A549 (cell line): ENCODE measurements at regions not wholly inside any gene's neighbourhood (a gene's known extent, or its start where the extent isn't known, plus 50 kb on each side); places are given as distances from the start of the nearest gene placed in this dataset.

Experiments used
- ATAC-seq, 2 experiments: fragments of 200-7000 bp in 1 of 2; fragments of >200 bp in 1 of 2; cut with Nextera tagmentation in 1 of 2; cut with Tn5 transposase in 1 of 2; 3 replicates each; pipeline versions ENCODE4 v1.8.0 to v1.9.1; 2018 to 2020; ENCODE audit warnings: mild to moderate bottlenecking in 1 of 2, moderate library complexity in 1 of 2
- CTCF ChIA-PET: fragments of 300-600 bp; sonication (Branson Sonifier 250); formaldehyde crosslinking; extraction: SDS; loops from one replicate; lab custom pipeline; 2021; ENCODE audit warnings: antibody characterized with exemption, inconsistent platforms; lab: Yijun Ruan, JAX
- POLR2A ChIA-PET: fragments of 350-600 bp; formaldehyde crosslinking; extraction: SDS; loops from one replicate; lab custom pipeline; 2021; ENCODE audit warnings: antibody characterized with exemption, inconsistent platforms; lab: Yijun Ruan, JAX
- DNase-seq, 2 experiments: peaks; one replicate each; pipeline versions ENCODE4 v3.0.0 to v3.0.0-alpha.2; 2011 to 2016; ENCODE audit warnings: low read depth in 1 of 2, low spot score in 1 of 2
- FAIRE-seq: peaks from 2 replicates; lab custom pipeline; 2011; peaks lifted over from hg19 to GRCh38; lab: Jason Lieb, UNC
- H3K27ac ChIP-seq, 2 experiments: fragments of >200 bp; sonication (Bioruptor Twin); formaldehyde crosslinking; 3 replicates each; pipeline ENCODE4 v1.5.1; 2016 to 2017
- H3K4me1 ChIP-seq: fragments of >200 bp; sonication (Bioruptor Twin); formaldehyde crosslinking; 3 replicates; pipeline ENCODE4 v1.6.1; 2016
- H3K4me2 ChIP-seq: fragments of >200 bp; sonication (Bioruptor Twin); formaldehyde crosslinking; 3 replicates; pipeline ENCODE4 v1.6.1; 2016
- H3K4me3 ChIP-seq: fragments of >200 bp; sonication (Bioruptor Twin); formaldehyde crosslinking; 3 replicates; pipeline ENCODE4 v1.5.1; 2016
- H3K9me3 ChIP-seq: fragments of >200 bp; sonication (Bioruptor Twin); formaldehyde crosslinking; 3 replicates; pipeline ENCODE4 v1.6.1; 2016
- CBX8 ChIP-seq: fragments of 200-600 bp; sonication (generic); IDR thresholded peaks from 2 replicates; pipeline ENCODE4 v1.6.1; 2016
- EHF ChIP-seq: fragments of 250-450 bp; sonication (Bioruptor Pico); IDR thresholded peaks from 2 replicates; pipeline ENCODE4 v1.5.0; 2020; ENCODE audit warnings: mild to moderate bottlenecking
- EHMT2 ChIP-seq: fragments of 200-600 bp; sonication (generic); IDR thresholded peaks from 2 replicates; pipeline ENCODE4 v1.6.1; 2016; ENCODE audit warnings: antibody characterized with exemption, low read depth, mild to moderate bottlenecking, moderate library complexity
- EP300 ChIP-seq, 2 experiments: fragments of >200 bp; sonication (Bioruptor Twin); formaldehyde crosslinking; IDR thresholded peaks; 2 replicates in 1 of 2; 3 replicates in 1 of 2; pipeline ENCODE4 v1.6.1; 2016 to 2017
- ESRRA ChIP-seq: fragments of 150-350 bp; IDR thresholded peaks from 2 replicates; pipeline ENCODE4 v1.6.1; 2014; ENCODE audit warnings: mild to moderate bottlenecking, low read length, borderline replicate concordance
- FOSB ChIP-seq: fragments of 250-450 bp; sonication (Bioruptor Pico); IDR thresholded peaks from 2 replicates; pipeline ENCODE4 v1.5.0; 2020; ENCODE audit warnings: mild to moderate bottlenecking, moderate library complexity
- HOXA7 ChIP-seq: fragments of 250-450 bp; sonication (Bioruptor Pico); IDR thresholded peaks from 2 replicates; pipeline ENCODE4 v1.5.0; 2020; ENCODE audit warnings: mild to moderate bottlenecking, moderate library complexity
- HOXB13 ChIP-seq: fragments of 250-450 bp; sonication (Bioruptor Pico); IDR thresholded peaks from 2 replicates; pipeline ENCODE4 v1.5.0; 2020; ENCODE audit warnings: low read depth, mild to moderate bottlenecking, moderate library complexity
- MAFK ChIP-seq: fragments of 450-650 bp; IDR thresholded peaks from 2 replicates; pipeline ENCODE4 v1.6.1; 2014; ENCODE audit not compliant: partially characterized antibody
- MYC ChIP-seq: IDR thresholded peaks from 2 replicates; pipeline ENCODE4 v1.6.1; 2012; ENCODE audit warnings: mild to moderate bottlenecking, inconsistent platforms, low read length, improper control_type of control experiment, borderline replicate concordance
- NPAS2 ChIP-seq: fragments of 250-450 bp; sonication (Bioruptor Pico); IDR thresholded peaks from 2 replicates; pipeline ENCODE4 v1.8.0; 2022; ENCODE audit warnings: mild to moderate bottlenecking, moderate library complexity, borderline replicate concordance
- NR3C1 ChIP-seq: fragments of >200 bp; sonication (Bioruptor Twin); formaldehyde crosslinking; IDR thresholded peaks from 3 replicates; pipeline ENCODE4 v1.6.1; 2017
- PHF8 ChIP-seq: fragments of 200-600 bp; sonication (generic); IDR thresholded peaks from 2 replicates; pipeline ENCODE4 v1.6.1; 2016; ENCODE audit warnings: low read depth, mild to moderate bottlenecking, antibody characterized with exemption, moderate library complexity, borderline replicate concordance
- POLR2AphosphoS2 ChIP-seq: conservative IDR thresholded peaks from 2 replicates; pipeline ENCODE4 v1.6.1; 2012; ENCODE audit warnings: low read length, improper control_type of control experiment, inconsistent platforms
- RAD21 ChIP-seq, 2 experiments: fragments of >200 bp in 1 of 2; sonication (Bioruptor Twin) in 1 of 2; formaldehyde crosslinking in 1 of 2; IDR thresholded peaks in 1 of 2; conservative IDR thresholded peaks in 1 of 2; 2 replicates in 1 of 2; 3 replicates in 1 of 2; pipeline ENCODE4 v1.6.1; 2012 to 2018; ENCODE audit warnings: inconsistent platforms in 1 of 2
- RARB ChIP-seq: fragments of 250-450 bp; sonication (Bioruptor Pico); IDR thresholded peaks from 2 replicates; pipeline ENCODE4 v1.8.0; 2021; ENCODE audit warnings: mild to moderate bottlenecking, moderate library complexity
- RCOR1 ChIP-seq: fragments of 150-350 bp; IDR thresholded peaks from 2 replicates; pipeline ENCODE4 v1.6.1; 2014; ENCODE audit warnings: antibody characterized with exemption, low read length, low read depth
- RFX5 ChIP-seq: fragments of 450-650 bp; IDR thresholded peaks from 2 replicates; pipeline ENCODE4 v1.7.1; 2014; ENCODE audit warnings: antibody characterized with exemption, mild to moderate bottlenecking, moderate library complexity
- RNF2 ChIP-seq: fragments of 200-600 bp; sonication (generic); IDR thresholded peaks from 2 replicates; pipeline ENCODE4 v1.6.1; 2016; ENCODE audit warnings: low read depth, mild to moderate bottlenecking, antibody characterized with exemption, moderate library complexity, borderline replicate concordance
- SMC3 ChIP-seq: fragments of >200 bp; sonication (Bioruptor Twin); formaldehyde crosslinking; IDR thresholded peaks from 3 replicates; pipeline ENCODE4 v1.6.1; 2018; ENCODE audit warnings: inconsistent platforms
- ZC3H11A ChIP-seq: fragments of 450-650 bp; IDR thresholded peaks from 2 replicates; pipeline ENCODE4 v1.6.1; 2014; ENCODE audit warnings: antibody characterized with exemption, mild to moderate bottlenecking
- ZSCAN20 ChIP-seq: fragments of 250-450 bp; sonication (Bioruptor Pico); IDR thresholded peaks from 2 replicates; pipeline ENCODE4 v1.8.0; 2022; ENCODE audit warnings: mild to moderate bottlenecking, moderate library complexity
- WGBS: methylation state at CpG from one replicate; pipeline ENCODE4 v1.1.6; 2017; ENCODE audit errors: missing lambda C conversion rate; 5-methylcytosine and 5-hydroxymethylcytosine counted together
- TF ChIP-seq, protein P1 (sequence below): IDR thresholded peaks from 2 replicates; pipeline ENCODE4 v1.6.1; 2012; ENCODE audit warnings: low read depth, borderline replicate concordance
- TF ChIP-seq, protein P2 (sequence below): fragments of >200 bp; sonication (Bioruptor Twin); formaldehyde crosslinking; IDR thresholded peaks from 2 replicates; pipeline ENCODE4 v1.6.1; 2016
- TF ChIP-seq, protein P3 (sequence below): IDR thresholded peaks from 2 replicates; pipeline ENCODE4 v1.6.1; 2012
- TF ChIP-seq, protein P4 (sequence below): fragments of 200-600 bp; sonication (generic); IDR thresholded peaks from 2 replicates; pipeline ENCODE4 v1.6.1; 2016; ENCODE audit warnings: antibody characterized with exemption, mild to moderate bottlenecking, moderate library complexity
- TF ChIP-seq, protein P5 (sequence below): fragments of >200 bp; sonication (Bioruptor Twin); formaldehyde crosslinking; IDR thresholded peaks from 3 replicates; pipeline ENCODE4 v1.6.1; 2016
- TF ChIP-seq, protein P6 (sequence below): fragments of >200 bp; sonication (Bioruptor Twin); formaldehyde crosslinking; IDR thresholded peaks from 3 replicates; pipeline ENCODE4 v1.5.1; 2016

DNA sequence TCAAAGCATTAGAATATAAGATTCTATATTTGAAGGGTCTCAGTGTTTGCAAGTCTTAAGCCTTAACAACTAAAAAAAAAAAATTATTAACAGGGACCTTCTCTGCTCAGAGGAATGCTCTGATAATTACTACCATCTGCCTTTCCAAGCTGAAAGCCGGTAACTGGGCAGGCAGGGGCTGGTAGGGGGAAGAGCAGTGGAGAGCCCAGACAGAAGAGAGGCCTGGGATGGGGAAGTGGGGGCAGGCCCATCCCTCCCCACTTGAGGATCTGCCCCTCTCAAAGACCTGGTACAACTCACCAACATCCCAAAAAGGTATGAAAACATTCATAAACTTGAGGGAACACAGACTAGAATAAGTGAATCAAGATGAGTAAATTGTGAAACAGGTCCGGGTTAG is 113.9 kb downstream of the QDPR start:
- Histone ChIP-seq H3K4me2 (no peak overlapping the region), H3K4me1 (no peaks in the 10 kb centered on the region), H3K27ac (no peak overlapping the region), H3K9me3 (no peaks in the 10 kb centered on the region), H3K4me3 (no peak overlapping the region)
- 2% methylated on average over 2 of the region's 2 CpGs for WGBS
- no peak for DNase-seq
- TF ChIP-seq, protein P1, sequence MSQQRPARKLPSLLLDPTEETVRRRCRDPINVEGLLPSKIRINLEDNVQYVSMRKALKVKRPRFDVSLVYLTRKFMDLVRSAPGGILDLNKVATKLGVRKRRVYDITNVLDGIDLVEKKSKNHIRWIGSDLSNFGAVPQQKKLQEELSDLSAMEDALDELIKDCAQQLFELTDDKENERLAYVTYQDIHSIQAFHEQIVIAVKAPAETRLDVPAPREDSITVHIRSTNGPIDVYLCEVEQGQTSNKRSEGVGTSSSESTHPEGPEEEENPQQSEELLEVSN: no peak
- TF ChIP-seq RFX5 (no peak), HOXA7 (CRISPR knock-in tag) (no peak), ZSCAN20 (no peak), CBX8 (no peak), RAD21 (conservative IDR thresholded peaks at IDR 0.05 in 1 of 2, IDR thresholded peaks at IDR 0.05 in 1 of 2) (no peak), SMC3 (no peak), EHF (no peak), RNF2 (no peak), ESRRA (no peak), HOXB13 (CRISPR knock-in tag) (no peak), ZC3H11A (no peak), EHMT2 (no peak)
- TF ChIP-seq, protein P2, sequence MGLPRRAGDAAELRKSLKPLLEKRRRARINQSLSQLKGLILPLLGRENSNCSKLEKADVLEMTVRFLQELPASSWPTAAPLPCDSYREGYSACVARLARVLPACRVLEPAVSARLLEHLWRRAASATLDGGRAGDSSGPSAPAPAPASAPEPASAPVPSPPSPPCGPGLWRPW: no peak
- TF ChIP-seq, protein P3, sequence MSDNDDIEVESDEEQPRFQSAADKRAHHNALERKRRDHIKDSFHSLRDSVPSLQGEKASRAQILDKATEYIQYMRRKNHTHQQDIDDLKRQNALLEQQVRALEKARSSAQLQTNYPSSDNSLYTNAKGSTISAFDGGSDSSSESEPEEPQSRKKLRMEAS: no peak
- TF ChIP-seq, protein P4, sequence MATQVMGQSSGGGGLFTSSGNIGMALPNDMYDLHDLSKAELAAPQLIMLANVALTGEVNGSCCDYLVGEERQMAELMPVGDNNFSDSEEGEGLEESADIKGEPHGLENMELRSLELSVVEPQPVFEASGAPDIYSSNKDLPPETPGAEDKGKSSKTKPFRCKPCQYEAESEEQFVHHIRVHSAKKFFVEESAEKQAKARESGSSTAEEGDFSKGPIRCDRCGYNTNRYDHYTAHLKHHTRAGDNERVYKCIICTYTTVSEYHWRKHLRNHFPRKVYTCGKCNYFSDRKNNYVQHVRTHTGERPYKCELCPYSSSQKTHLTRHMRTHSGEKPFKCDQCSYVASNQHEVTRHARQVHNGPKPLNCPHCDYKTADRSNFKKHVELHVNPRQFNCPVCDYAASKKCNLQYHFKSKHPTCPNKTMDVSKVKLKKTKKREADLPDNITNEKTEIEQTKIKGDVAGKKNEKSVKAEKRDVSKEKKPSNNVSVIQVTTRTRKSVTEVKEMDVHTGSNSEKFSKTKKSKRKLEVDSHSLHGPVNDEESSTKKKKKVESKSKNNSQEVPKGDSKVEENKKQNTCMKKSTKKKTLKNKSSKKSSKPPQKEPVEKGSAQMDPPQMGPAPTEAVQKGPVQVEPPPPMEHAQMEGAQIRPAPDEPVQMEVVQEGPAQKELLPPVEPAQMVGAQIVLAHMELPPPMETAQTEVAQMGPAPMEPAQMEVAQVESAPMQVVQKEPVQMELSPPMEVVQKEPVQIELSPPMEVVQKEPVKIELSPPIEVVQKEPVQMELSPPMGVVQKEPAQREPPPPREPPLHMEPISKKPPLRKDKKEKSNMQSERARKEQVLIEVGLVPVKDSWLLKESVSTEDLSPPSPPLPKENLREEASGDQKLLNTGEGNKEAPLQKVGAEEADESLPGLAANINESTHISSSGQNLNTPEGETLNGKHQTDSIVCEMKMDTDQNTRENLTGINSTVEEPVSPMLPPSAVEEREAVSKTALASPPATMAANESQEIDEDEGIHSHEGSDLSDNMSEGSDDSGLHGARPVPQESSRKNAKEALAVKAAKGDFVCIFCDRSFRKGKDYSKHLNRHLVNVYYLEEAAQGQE: no peak
- ChIA-PET CTCF (no interaction called here), POLR2A (no interaction called here)
- FAIRE-seq: no peak
- ATAC-seq: no peak

DNA sequence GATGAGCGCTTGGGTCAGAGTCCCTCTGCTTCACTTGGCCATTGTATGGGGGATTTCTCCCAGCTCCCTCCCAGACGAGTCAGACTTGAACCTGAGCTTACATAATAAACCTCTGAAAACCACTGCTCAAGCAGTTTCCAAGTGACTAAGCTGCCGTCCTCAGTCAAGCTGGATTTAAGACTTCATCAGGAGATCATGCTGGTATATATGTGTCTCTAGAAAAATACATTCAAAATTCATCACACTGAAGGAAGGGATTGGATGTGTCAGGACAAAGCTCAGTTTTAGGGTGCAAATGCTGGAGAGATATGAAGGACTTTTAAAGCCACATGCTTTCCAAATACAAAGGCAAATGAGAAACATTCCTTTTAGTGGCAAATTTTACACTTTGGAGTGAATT is 114.3 kb downstream of the QDPR start:
- no peak overlapping the region for H3K4me2 ChIP-seq
- ATAC-seq: no peak
- no peak overlapping the region for H3K4me3 ChIP-seq
- 0% methylated on average over 2 of the region's 3 CpGs for WGBS
- no peak for FAIRE-seq
- no peak for DNase-seq
- no peaks in the 10 kb centered on the region for H3K9me3 ChIP-seq
- H3K27ac ChIP-seq: no peak overlapping the region
- CTCF ChIA-PET: no interaction called here
- POLR2A ChIA-PET: no interaction called here
- H3K4me1 ChIP-seq: no peaks in the 10 kb centered on the region
- no peak for TF ChIP-seq SMC3
- TF ChIP-seq RARB (CRISPR knock-in tag): no peak
- TF ChIP-seq NR3C1: no peak
- no peak for TF ChIP-seq ZSCAN20
- TF ChIP-seq RCOR1: no peak
- no peak for TF ChIP-seq MAFK
- TF ChIP-seq POLR2AphosphoS2: no peak
- no peak for TF ChIP-seq EP300 (IDR thresholded peaks at IDR 0.05)
- no peak for TF ChIP-seq PHF8
- TF ChIP-seq, protein P4: no peak
- TF ChIP-seq, protein P5, sequence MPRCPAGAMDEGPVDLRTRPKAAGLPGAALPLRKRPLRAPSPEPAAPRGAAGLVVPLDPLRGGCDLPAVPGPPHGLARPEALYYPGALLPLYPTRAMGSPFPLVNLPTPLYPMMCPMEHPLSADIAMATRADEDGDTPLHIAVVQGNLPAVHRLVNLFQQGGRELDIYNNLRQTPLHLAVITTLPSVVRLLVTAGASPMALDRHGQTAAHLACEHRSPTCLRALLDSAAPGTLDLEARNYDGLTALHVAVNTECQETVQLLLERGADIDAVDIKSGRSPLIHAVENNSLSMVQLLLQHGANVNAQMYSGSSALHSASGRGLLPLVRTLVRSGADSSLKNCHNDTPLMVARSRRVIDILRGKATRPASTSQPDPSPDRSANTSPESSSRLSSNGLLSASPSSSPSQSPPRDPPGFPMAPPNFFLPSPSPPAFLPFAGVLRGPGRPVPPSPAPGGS: no peak
- TF ChIP-seq MYC: no peak
- TF ChIP-seq NPAS2 (CRISPR knock-in tag): no peak
- TF ChIP-seq, protein P6, sequence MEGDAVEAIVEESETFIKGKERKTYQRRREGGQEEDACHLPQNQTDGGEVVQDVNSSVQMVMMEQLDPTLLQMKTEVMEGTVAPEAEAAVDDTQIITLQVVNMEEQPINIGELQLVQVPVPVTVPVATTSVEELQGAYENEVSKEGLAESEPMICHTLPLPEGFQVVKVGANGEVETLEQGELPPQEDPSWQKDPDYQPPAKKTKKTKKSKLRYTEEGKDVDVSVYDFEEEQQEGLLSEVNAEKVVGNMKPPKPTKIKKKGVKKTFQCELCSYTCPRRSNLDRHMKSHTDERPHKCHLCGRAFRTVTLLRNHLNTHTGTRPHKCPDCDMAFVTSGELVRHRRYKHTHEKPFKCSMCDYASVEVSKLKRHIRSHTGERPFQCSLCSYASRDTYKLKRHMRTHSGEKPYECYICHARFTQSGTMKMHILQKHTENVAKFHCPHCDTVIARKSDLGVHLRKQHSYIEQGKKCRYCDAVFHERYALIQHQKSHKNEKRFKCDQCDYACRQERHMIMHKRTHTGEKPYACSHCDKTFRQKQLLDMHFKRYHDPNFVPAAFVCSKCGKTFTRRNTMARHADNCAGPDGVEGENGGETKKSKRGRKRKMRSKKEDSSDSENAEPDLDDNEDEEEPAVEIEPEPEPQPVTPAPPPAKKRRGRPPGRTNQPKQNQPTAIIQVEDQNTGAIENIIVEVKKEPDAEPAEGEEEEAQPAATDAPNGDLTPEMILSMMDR: no peak
- TF ChIP-seq ZC3H11A: no peak
- TF ChIP-seq FOSB (CRISPR knock-in tag): no peak
